A549 (cell line): ENCODE measurements at regions not wholly inside any gene's neighbourhood (a gene's known extent, or its start where the extent isn't known, plus 50 kb on each side); places are given as distances from the start of the nearest gene placed in this dataset.

Experiments used
- ATAC-seq, 2 experiments: fragments of 200-7000 bp in 1 of 2; fragments of >200 bp in 1 of 2; cut with Nextera tagmentation in 1 of 2; cut with Tn5 transposase in 1 of 2; 3 replicates each; pipeline versions ENCODE4 v1.8.0 to v1.9.1; 2018 to 2020; ENCODE audit warnings: mild to moderate bottlenecking in 1 of 2, moderate library complexity in 1 of 2
- CTCF ChIA-PET: fragments of 300-600 bp; sonication (Branson Sonifier 250); formaldehyde crosslinking; extraction: SDS; loops from one replicate; lab custom pipeline; 2021; ENCODE audit warnings: antibody characterized with exemption, inconsistent platforms; lab: Yijun Ruan, JAX
- POLR2A ChIA-PET: fragments of 350-600 bp; formaldehyde crosslinking; extraction: SDS; loops from one replicate; lab custom pipeline; 2021; ENCODE audit warnings: antibody characterized with exemption, inconsistent platforms; lab: Yijun Ruan, JAX
- DNase-seq, 2 experiments: peaks; one replicate each; pipeline versions ENCODE4 v3.0.0 to v3.0.0-alpha.2; 2011 to 2016; ENCODE audit warnings: low read depth in 1 of 2, low spot score in 1 of 2
- FAIRE-seq: peaks from 2 replicates; lab custom pipeline; 2011; peaks lifted over from hg19 to GRCh38; lab: Jason Lieb, UNC
- H3K27ac ChIP-seq, 2 experiments: fragments of >200 bp; sonication (Bioruptor Twin); formaldehyde crosslinking; 3 replicates each; pipeline ENCODE4 v1.5.1; 2016 to 2017
- H3K4me1 ChIP-seq: fragments of >200 bp; sonication (Bioruptor Twin); formaldehyde crosslinking; 3 replicates; pipeline ENCODE4 v1.6.1; 2016
- H3K4me2 ChIP-seq: fragments of >200 bp; sonication (Bioruptor Twin); formaldehyde crosslinking; 3 replicates; pipeline ENCODE4 v1.6.1; 2016
- H3K4me3 ChIP-seq: fragments of >200 bp; sonication (Bioruptor Twin); formaldehyde crosslinking; 3 replicates; pipeline ENCODE4 v1.5.1; 2016
- H3K9me3 ChIP-seq: fragments of >200 bp; sonication (Bioruptor Twin); formaldehyde crosslinking; 3 replicates; pipeline ENCODE4 v1.6.1; 2016
- BHLHE40 ChIP-seq: IDR thresholded peaks from 2 replicates; pipeline ENCODE4 v1.6.1; 2012; ENCODE audit warnings: low read depth, low read length, inconsistent platforms
- CBX2 ChIP-seq: fragments of 200-600 bp; sonication (generic); IDR thresholded peaks from 2 replicates; pipeline ENCODE4 v1.6.1; 2016; ENCODE audit warnings: low read depth, mild to moderate bottlenecking, borderline replicate concordance
- CEBPB ChIP-seq, 2 experiments: fragments of >200 bp in 1 of 2; sonication (Bioruptor Twin) in 1 of 2; formaldehyde crosslinking in 1 of 2; IDR thresholded peaks; 2 replicates each; pipeline ENCODE4 v1.6.1; 2012 to 2016
- CHD2 ChIP-seq: fragments of 150-350 bp; IDR thresholded peaks from 2 replicates; pipeline ENCODE4 v1.6.1; 2014; ENCODE audit warnings: low read length; ENCODE audit not compliant: partially characterized antibody
- CHD4 ChIP-seq: fragments of 200-600 bp; sonication (generic); IDR thresholded peaks from 2 replicates; pipeline ENCODE4 v1.6.1; 2016; ENCODE audit warnings: antibody characterized with exemption, mild to moderate bottlenecking, borderline replicate concordance
- EHF ChIP-seq: fragments of 250-450 bp; sonication (Bioruptor Pico); IDR thresholded peaks from 2 replicates; pipeline ENCODE4 v1.5.0; 2020; ENCODE audit warnings: mild to moderate bottlenecking
- FOSB ChIP-seq: fragments of 250-450 bp; sonication (Bioruptor Pico); IDR thresholded peaks from 2 replicates; pipeline ENCODE4 v1.5.0; 2020; ENCODE audit warnings: mild to moderate bottlenecking, moderate library complexity
- FOSL2 ChIP-seq, 2 experiments: fragments of 450-650 bp in 1 of 2; fragments of >200 bp in 1 of 2; sonication (Bioruptor Twin) in 1 of 2; formaldehyde crosslinking; IDR thresholded peaks; 2 replicates each; pipeline versions ENCODE4 v1.5.0 to v1.6.1; 2016 to 2020; ENCODE audit warnings: mild to moderate bottlenecking in 1 of 2, moderate library complexity in 1 of 2
- GATA3 ChIP-seq: IDR thresholded peaks from 2 replicates; pipeline ENCODE4 v1.6.1; 2012; ENCODE audit warnings: borderline replicate concordance
- HDAC2 ChIP-seq: fragments of 200-600 bp; sonication (generic); IDR thresholded peaks from 2 replicates; pipeline ENCODE4 v1.6.1; 2016
- HOXA7 ChIP-seq: fragments of 250-450 bp; sonication (Bioruptor Pico); IDR thresholded peaks from 2 replicates; pipeline ENCODE4 v1.5.0; 2020; ENCODE audit warnings: mild to moderate bottlenecking, moderate library complexity
- JUN ChIP-seq, 2 experiments: fragments of >200 bp; sonication (Bioruptor Twin); formaldehyde crosslinking; IDR thresholded peaks; 2 replicates in 1 of 2; 3 replicates in 1 of 2; pipeline ENCODE4 v1.6.1; 2016 to 2017
- JUNB ChIP-seq: fragments of >200 bp; sonication (Bioruptor Twin); formaldehyde crosslinking; IDR thresholded peaks from 2 replicates; pipeline ENCODE4 v1.6.1; 2016
- KDM1A ChIP-seq: fragments of 200-600 bp; sonication (generic); IDR thresholded peaks from 2 replicates; pipeline ENCODE4 v1.6.1; 2016; ENCODE audit warnings: low read depth, mild to moderate bottlenecking
- MYC ChIP-seq: IDR thresholded peaks from 2 replicates; pipeline ENCODE4 v1.6.1; 2012; ENCODE audit warnings: mild to moderate bottlenecking, inconsistent platforms, low read length, improper control_type of control experiment, borderline replicate concordance
- NFE2L2 ChIP-seq: fragments of 150-350 bp; conservative IDR thresholded peaks from 2 replicates; pipeline ENCODE4 v1.6.1; 2014; ENCODE audit warnings: low read length
- PHF8 ChIP-seq: fragments of 200-600 bp; sonication (generic); IDR thresholded peaks from 2 replicates; pipeline ENCODE4 v1.6.1; 2016; ENCODE audit warnings: low read depth, mild to moderate bottlenecking, antibody characterized with exemption, moderate library complexity, borderline replicate concordance
- POLR2A ChIP-seq: IDR thresholded peaks from 2 replicates; pipeline ENCODE4 v1.6.1; 2012; ENCODE audit warnings: mild to moderate bottlenecking, low read length
- RNF2 ChIP-seq: fragments of 200-600 bp; sonication (generic); IDR thresholded peaks from 2 replicates; pipeline ENCODE4 v1.6.1; 2016; ENCODE audit warnings: low read depth, mild to moderate bottlenecking, antibody characterized with exemption, moderate library complexity, borderline replicate concordance
- SMC3 ChIP-seq: fragments of >200 bp; sonication (Bioruptor Twin); formaldehyde crosslinking; IDR thresholded peaks from 3 replicates; pipeline ENCODE4 v1.6.1; 2018; ENCODE audit warnings: inconsistent platforms
- SREBF2 ChIP-seq: fragments of 450-650 bp; IDR thresholded peaks from 2 replicates; pipeline ENCODE4 v1.6.1; 2014; ENCODE audit warnings: mild to moderate bottlenecking, moderate library complexity
- ZC3H11A ChIP-seq: fragments of 450-650 bp; IDR thresholded peaks from 2 replicates; pipeline ENCODE4 v1.6.1; 2014; ENCODE audit warnings: antibody characterized with exemption, mild to moderate bottlenecking
- ZNF302 ChIP-seq: fragments of 250-450 bp; sonication (Bioruptor Pico); IDR thresholded peaks from 2 replicates; pipeline ENCODE4 v1.9.0; 2021; ENCODE audit warnings: inconsistent platforms, mild to moderate bottlenecking, moderate library complexity
- WGBS: methylation state at CpG from one replicate; pipeline ENCODE4 v1.1.6; 2017; ENCODE audit errors: missing lambda C conversion rate; 5-methylcytosine and 5-hydroxymethylcytosine counted together
- TF ChIP-seq, protein P1 (sequence below): fragments of >200 bp; sonication (Bioruptor Twin); formaldehyde crosslinking; IDR thresholded peaks from 2 replicates; pipeline ENCODE4 v1.6.1; 2016
- TF ChIP-seq, protein P2 (sequence below): IDR thresholded peaks from 2 replicates; pipeline ENCODE4 v1.6.1; 2012
- TF ChIP-seq, protein P3 (sequence below): fragments of 150-350 bp; IDR thresholded peaks from 2 replicates; pipeline ENCODE4 v1.6.1; 2014; ENCODE audit warnings: low read depth, mild to moderate bottlenecking, low read length

DNA sequence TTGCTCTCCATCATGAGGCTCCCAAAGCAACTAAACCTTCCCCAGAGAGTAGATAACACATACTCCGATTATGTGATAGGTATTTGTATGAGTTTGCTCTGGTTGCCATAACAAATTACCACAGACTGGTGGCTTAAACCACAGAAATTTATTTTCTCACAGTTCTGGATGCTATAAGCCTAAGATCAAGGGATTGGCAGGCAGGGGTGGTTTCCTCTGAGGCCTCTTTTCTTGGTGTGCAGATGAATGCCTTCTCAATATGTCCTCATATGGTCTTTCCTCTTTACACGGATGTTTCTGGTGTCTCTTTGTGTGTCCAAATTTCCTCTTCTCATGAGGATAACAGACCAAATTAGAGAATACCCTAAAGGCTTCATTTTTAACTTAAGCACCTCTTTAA is 285.8 kb upstream of the GRIP1 start:
- POLR2A ChIA-PET: no interaction called here
- DNase-seq (no peak), FAIRE-seq (no peak)

DNA sequence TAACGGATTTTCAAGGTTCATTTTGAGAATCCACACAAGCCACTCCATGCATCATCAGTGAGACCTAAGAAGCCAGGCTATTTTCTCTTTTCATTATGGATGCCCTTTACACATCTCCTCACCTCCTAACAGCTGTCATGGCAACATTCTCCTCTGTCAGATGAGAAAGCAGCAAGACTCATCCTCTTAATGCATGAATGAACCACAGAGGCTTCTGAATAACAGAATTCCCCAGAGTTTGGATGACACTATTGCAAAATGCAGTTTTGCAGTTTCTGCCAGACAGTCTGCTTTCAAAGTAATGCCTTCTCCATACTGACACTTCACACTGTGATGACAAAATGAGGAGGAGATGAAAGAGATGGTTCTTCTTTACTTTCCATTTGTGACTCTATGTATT is 286.7 kb upstream of the GRIP1 start:
- TF ChIP-seq, protein P1, sequence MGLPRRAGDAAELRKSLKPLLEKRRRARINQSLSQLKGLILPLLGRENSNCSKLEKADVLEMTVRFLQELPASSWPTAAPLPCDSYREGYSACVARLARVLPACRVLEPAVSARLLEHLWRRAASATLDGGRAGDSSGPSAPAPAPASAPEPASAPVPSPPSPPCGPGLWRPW: no peak
- ChIA-PET CTCF (no interaction called here), POLR2A (no interaction called here)
- no peak for ATAC-seq
- Histone ChIP-seq H3K9me3 (no peaks in the 10 kb centered on the region), H3K27ac (no peak overlapping the region), H3K4me3 (no peak overlapping the region), H3K4me1 (no peaks in the 10 kb centered on the region), H3K4me2 (no peak overlapping the region)
- DNase-seq: no peak
- FAIRE-seq: no peak
- WGBS: 54% methylated on average over 1 of the region's 1 CpG

More for the DNA sequence above, 285.8 kb upstream of the GRIP1 start:
- TF ChIP-seq NFE2L2 (no peak), FOSL2 (IDR thresholded peaks at IDR 0.05) (no peak), FOSL2 (CRISPR knock-in tag; IDR thresholded peaks at IDR 0.05) (no peak), RNF2 (no peak)
- Histone ChIP-seq H3K9me3 (no peaks in the 10 kb centered on the region), H3K27ac (no peak overlapping the region), H3K4me2 (no peak overlapping the region), H3K4me1 (peaks cover 7% of the 10 kb centered on the region; the same call in 1 of the 3 replicates), H3K4me3 (no peak overlapping the region)
- 11% methylated on average over 2 of the region's 2 CpGs for WGBS
- ATAC-seq: no peak
- CTCF ChIA-PET: interaction anchor here (0.5 kb wide), 1 partner anchor 670 kb away, joined by 3 read pairs; no protein-coding TSS in a partner anchor

DNA sequence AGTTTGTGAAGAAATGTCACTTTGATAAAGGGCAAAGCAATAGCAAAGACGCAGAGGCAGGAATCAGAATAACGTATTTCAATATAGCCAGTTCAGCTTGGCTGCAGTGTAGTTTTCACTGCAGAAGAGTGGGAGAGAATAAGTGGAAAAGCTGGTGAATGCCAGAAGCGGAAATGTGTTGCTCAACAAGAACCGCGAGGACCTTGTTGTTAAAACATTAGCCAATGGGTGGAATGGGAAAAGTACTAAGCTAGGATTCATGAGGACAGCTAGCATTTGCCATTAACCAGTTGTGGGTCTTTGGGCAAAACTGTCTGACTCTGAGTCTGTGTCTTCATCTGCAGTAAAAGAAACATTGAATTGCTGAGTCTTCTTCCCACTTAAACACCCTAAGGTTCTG is 292.9 kb upstream of the GRIP1 start:
- ChIA-PET CTCF (interaction anchor here (1.1 to 1.2 kb wide), 2 partner anchors 13 to 15 kb away, joined by 3 read pairs; no protein-coding TSS in a partner anchor), POLR2A (no interaction called here)
- no peak overlapping the region for H3K4me2 ChIP-seq
- H3K4me1 ChIP-seq: no peaks in the 10 kb centered on the region
- FAIRE-seq (no peak), ATAC-seq (no peak), DNase-seq (no peak)
- H3K9me3 ChIP-seq: no peaks in the 10 kb centered on the region
- H3K4me3 ChIP-seq: no peak overlapping the region
- no peak overlapping the region for H3K27ac ChIP-seq
- no peak for TF ChIP-seq POLR2A
- TF ChIP-seq MYC: no peak
- TF ChIP-seq JUN (IDR thresholded peaks at IDR 0.05): no peak
- TF ChIP-seq GATA3: no peak
- no peak for TF ChIP-seq CEBPB (IDR thresholded peaks at IDR 0.05)
- TF ChIP-seq EHF (CRISPR knock-in tag): no peak
- no peak for TF ChIP-seq PHF8
- TF ChIP-seq KDM1A: no peak
- TF ChIP-seq HDAC2: no peak
- no peak for TF ChIP-seq CHD4
- no peak for TF ChIP-seq SREBF2
- no peak for TF ChIP-seq ZNF302 (CRISPR knock-in tag)
- 58% methylated on average over 5 of the region's 5 CpGs for WGBS

DNA sequence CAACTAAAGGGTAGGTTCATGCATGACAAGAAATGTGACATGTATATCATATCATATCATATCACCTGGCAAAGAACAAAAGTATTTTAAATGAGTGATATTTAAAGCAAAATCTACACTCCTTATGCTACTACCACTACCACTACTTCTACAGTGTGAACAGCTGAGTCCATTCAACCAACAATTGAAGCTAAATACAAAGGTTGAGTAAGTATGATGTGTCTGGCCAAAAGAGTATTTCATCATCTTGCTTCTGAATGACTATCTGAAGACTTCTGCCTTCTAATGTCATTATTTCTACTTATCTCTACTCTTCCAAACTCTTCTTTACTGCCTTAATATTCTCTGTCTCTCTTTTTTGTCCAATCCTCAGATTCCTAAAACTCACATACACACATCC is 292.6 kb upstream of the CAND1 start:
- ChIA-PET POLR2A (no interaction called here), CTCF (no interaction called here)
- no peak for FAIRE-seq
- no peaks in the 10 kb centered on the region for H3K9me3 ChIP-seq
- H3K4me3 ChIP-seq: no peak overlapping the region
- no peak for TF ChIP-seq ZC3H11A
- TF ChIP-seq GATA3: no peak
- no peak for TF ChIP-seq SMC3
- no peak for TF ChIP-seq JUN (IDR thresholded peaks at IDR 0.05)
- TF ChIP-seq FOSB (CRISPR knock-in tag): no peak
- TF ChIP-seq, protein P2, sequence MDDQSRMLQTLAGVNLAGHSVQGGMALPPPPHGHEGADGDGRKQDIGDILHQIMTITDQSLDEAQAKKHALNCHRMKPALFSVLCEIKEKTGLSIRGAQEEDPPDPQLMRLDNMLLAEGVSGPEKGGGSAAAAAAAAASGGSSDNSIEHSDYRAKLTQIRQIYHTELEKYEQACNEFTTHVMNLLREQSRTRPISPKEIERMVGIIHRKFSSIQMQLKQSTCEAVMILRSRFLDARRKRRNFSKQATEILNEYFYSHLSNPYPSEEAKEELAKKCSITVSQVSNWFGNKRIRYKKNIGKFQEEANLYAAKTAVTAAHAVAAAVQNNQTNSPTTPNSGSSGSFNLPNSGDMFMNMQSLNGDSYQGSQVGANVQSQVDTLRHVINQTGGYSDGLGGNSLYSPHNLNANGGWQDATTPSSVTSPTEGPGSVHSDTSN: no peak
- TF ChIP-seq KDM1A: no peak
- TF ChIP-seq, protein P3, sequence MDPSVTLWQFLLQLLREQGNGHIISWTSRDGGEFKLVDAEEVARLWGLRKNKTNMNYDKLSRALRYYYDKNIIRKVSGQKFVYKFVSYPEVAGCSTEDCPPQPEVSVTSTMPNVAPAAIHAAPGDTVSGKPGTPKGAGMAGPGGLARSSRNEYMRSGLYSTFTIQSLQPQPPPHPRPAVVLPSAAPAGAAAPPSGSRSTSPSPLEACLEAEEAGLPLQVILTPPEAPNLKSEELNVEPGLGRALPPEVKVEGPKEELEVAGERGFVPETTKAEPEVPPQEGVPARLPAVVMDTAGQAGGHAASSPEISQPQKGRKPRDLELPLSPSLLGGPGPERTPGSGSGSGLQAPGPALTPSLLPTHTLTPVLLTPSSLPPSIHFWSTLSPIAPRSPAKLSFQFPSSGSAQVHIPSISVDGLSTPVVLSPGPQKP: no peak
- no peak for TF ChIP-seq MYC
- TF ChIP-seq CHD2: no peak
- no peak for TF ChIP-seq JUNB
- TF ChIP-seq EHF (CRISPR knock-in tag): no peak
- no peak for TF ChIP-seq HOXA7
- TF ChIP-seq, protein P1: no peak
- no peak for TF ChIP-seq PHF8
- TF ChIP-seq CHD4: no peak
- no peak for TF ChIP-seq CBX2
- TF ChIP-seq BHLHE40: no peak
- no peak for DNase-seq
- H3K4me1 ChIP-seq: no peaks in the 10 kb centered on the region
- ATAC-seq: no peak
- no peak overlapping the region for H3K27ac ChIP-seq
- no peak overlapping the region for H3K4me2 ChIP-seq
